ENCODE measurements at regions not wholly inside any gene's neighbourhood (a gene's known extent, or its start where the extent isn't known, plus 50 kb on each side); places are given as distances from the start of the nearest gene placed in this dataset.

DNA sequence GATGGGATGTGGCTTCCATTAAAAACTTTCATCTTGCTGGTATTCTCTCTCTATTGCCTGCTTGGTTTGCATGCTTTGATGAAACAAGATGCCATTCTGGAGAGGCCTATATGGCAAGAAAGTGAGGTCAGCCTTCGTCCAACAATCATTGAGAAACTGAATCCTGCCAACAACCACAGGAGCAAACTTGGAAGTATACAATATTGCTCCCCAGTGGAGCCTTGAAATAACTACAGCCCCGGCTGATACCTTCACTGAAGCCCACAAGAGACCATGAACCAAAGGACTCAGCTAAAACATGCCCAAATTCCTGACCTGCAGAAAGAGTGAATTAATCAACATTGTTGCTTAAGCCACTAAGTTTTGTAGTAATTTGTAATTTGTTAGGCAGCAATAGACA, 82.5 kb upstream of the FGF14 start (continued):
- TF ChIP-seq, protein P1, sequence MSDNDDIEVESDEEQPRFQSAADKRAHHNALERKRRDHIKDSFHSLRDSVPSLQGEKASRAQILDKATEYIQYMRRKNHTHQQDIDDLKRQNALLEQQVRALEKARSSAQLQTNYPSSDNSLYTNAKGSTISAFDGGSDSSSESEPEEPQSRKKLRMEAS (IDR thresholded peaks at IDR 0.05; ENCODE audit: low read depth): no peak

DNA sequence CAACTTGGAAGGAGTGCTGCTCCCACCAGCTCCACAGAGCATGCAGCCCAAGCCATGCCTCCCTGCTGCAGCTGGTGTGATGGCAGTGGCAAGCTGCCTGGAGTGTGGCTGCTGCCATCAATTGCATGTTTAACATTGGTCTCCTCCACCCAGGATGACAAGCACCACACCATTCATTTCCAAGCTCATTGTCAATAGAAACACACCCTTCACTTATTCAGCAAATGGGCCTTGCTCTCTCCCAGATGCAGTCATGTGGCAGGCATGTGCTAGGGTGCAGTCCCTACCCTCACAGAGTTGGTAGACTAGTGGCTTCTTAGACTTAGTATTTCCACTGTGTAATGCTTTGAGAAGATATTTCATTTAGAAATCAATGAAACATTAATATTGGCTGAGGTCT, 70.8 kb upstream of the FGF14 start:
- H3F3A ChIP-seq (replicated peaks; ENCODE audit: insufficient read depth): no peaks in the 10 kb centered on the region
- H3K4me1 ChIP-seq (ENCODE audit: control insufficient read depth in 1 of 2, insufficient read depth in 2 of 2, low read depth in 1 of 2, low read length in 1 of 2): no peaks in the 10 kb centered on the region; a peak in 1 of 4 replicates
- H3K9me2 ChIP-seq: no peaks in the 10 kb centered on the region
- no peaks in the 10 kb centered on the region for H3K79me2 ChIP-seq (ENCODE audit: insufficient read depth)
- H3K4me3 ChIP-seq (ENCODE audit: low read depth in 2 of 2, low read length in 1 of 2): no peak overlapping the region
- no peaks in the 10 kb centered on the region for H3K9me3 ChIP-seq
- POLR2A ChIA-PET: no interaction called here
- no peak overlapping the region for H3K27ac ChIP-seq (ENCODE audit: low read depth in 2 of 2, low read length in 1 of 2)
- no peak overlapping the region for H3K4me2 ChIP-seq
- H3K9ac ChIP-seq: no peak overlapping the region
- no peak for TF ChIP-seq RCOR1 (IDR thresholded peaks at IDR 0.05; ENCODE audit: low read length)
- TF ChIP-seq MEF2A (IDR thresholded peaks at IDR 0.05; ENCODE audit: borderline replicate concordance, low read depth): no peak
- no peak for TF ChIP-seq YY1 (IDR thresholded peaks at IDR 0.05; ENCODE audit: low read depth)
- TF ChIP-seq SIN3A (IDR thresholded peaks at IDR 0.05; ENCODE audit: borderline replicate concordance, low read depth, low read length): no peak
- TF ChIP-seq JUND (IDR thresholded peaks at IDR 0.05): no peak
- no peak for TF ChIP-seq GABPA (IDR thresholded peaks at IDR 0.05; ENCODE audit: low read depth)
- no peak for TF ChIP-seq NRF1 (IDR thresholded peaks at IDR 0.05; ENCODE audit: low read depth, low read length)
- TF ChIP-seq GATA2 (CRISPR knock-in tag; IDR thresholded peaks at IDR 0.05): no peak
- no peak for TF ChIP-seq FOXJ3 (CRISPR knock-in tag; IDR thresholded peaks at IDR 0.05)
- TF ChIP-seq TEAD4 (IDR thresholded peaks at IDR 0.05; ENCODE audit: borderline replicate concordance, insufficient read depth): no peak
- TF ChIP-seq TAF1 (IDR thresholded peaks at IDR 0.05; ENCODE audit: borderline replicate concordance, low read depth, low read length): no peak
- no peak for TF ChIP-seq EP300 (IDR thresholded peaks at IDR 0.05; ENCODE audit: borderline replicate concordance in 1 of 2, low read depth in 1 of 2, low read length in 1 of 2)
- TF ChIP-seq, protein P2, sequence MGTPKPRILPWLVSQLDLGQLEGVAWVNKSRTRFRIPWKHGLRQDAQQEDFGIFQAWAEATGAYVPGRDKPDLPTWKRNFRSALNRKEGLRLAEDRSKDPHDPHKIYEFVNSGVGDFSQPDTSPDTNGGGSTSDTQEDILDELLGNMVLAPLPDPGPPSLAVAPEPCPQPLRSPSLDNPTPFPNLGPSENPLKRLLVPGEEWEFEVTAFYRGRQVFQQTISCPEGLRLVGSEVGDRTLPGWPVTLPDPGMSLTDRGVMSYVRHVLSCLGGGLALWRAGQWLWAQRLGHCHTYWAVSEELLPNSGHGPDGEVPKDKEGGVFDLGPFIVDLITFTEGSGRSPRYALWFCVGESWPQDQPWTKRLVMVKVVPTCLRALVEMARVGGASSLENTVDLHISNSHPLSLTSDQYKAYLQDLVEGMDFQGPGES (IDR thresholded peaks at IDR 0.05; ENCODE audit: low read depth, low read length): no peak
- TF ChIP-seq EZH2phosphoT487 (IDR thresholded peaks at IDR 0.05; ENCODE audit: borderline replicate concordance, low read depth): no peak
- TF ChIP-seq, protein P3, sequence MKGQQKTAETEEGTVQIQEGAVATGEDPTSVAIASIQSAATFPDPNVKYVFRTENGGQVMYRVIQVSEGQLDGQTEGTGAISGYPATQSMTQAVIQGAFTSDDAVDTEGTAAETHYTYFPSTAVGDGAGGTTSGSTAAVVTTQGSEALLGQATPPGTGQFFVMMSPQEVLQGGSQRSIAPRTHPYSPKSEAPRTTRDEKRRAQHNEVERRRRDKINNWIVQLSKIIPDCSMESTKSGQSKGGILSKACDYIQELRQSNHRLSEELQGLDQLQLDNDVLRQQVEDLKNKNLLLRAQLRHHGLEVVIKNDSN (IDR thresholded peaks at IDR 0.05; ENCODE audit: borderline replicate concordance, low read depth): no peak
- H4K20me1 ChIP-seq (ENCODE audit: insufficient read depth): no peaks in the 10 kb centered on the region
- H3K27me3 ChIP-seq (ENCODE audit: insufficient read depth): no peaks in the 10 kb centered on the region
- H2AFZ ChIP-seq (ENCODE audit: low read depth): no peak overlapping the region
- DNase-seq: no peak
- CTCF ChIA-PET: no interaction called here
- no peaks in the 10 kb centered on the region for H3K36me3 ChIP-seq (replicated peaks in 1 of 2; ENCODE audit: control insufficient read depth in 1 of 2, insufficient read depth in 2 of 2, low read length in 1 of 2)
